ENCODE measurements at regions not wholly inside any gene's neighbourhood (a gene's known extent, or its start where the extent isn't known, plus 50 kb on each side); places are given as distances from the start of the nearest gene placed in this dataset.

DNA sequence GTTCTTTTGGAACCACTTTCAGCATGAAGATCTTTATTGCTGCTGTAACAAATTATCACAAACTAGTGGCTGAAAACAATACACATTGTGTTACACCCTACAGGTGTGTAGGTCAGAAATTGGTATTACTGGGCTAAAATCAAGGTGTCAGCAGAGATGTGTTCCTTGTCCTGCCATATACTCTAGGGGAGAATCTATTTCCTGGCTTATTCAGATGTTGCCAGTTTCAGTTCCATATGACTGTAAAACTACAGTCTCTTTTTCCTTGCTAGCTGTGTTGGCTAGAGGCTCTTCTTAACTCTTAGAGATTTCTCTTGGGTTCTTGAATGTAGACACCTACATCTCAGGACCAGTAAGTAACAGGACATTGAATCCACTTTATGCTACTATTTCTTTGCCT is 215.6 kb upstream of the PPFIA2 start:
- Histone ChIP-seq H3K27me3 (ENCODE audit: control insufficient read depth, insufficient read depth, low read length) (no peaks in the 10 kb centered on the region), H3K27ac (ENCODE audit: low read length) (no peak overlapping the region), H3K4me3 (ENCODE audit: low read length) (no peak overlapping the region), H3K36me3 (ENCODE audit: control insufficient read depth, insufficient read depth, low read length) (no peaks in the 10 kb centered on the region), H3K4me1 (ENCODE audit: control insufficient read depth, insufficient read depth, low read length) (no peaks in the 10 kb centered on the region), H3K9me3 (replicated peaks; ENCODE audit: control insufficient read depth, low read depth, low read length) (no peaks in the 10 kb centered on the region)
- DNase-seq, result no peak

DNA sequence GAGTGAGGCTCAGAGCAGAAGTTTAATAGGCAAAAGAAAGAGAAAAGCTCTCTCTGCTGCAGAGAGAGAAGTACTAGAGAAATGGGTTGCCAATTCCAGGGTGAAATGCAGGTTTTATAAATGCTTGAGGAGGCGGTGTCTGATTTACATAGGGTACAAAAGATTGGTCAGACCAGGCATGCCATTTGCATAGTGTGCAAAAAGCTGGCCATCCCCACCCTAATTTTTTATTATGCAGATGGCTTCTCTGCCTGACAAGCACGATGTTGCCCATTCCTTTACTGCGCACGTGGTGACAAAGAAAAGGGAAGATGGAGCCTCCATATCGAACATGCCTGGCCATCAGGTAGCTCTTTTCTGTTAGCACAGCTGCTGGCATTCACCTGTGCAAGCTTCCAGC is 209.3 kb upstream of the PPFIA2 start:
- Histone ChIP-seq H3K4me3 (ENCODE audit: low read length) (no peak overlapping the region), H3K27ac (ENCODE audit: low read length) (no peak overlapping the region), H3K36me3 (ENCODE audit: control insufficient read depth, insufficient read depth, low read length) (no peaks in the 10 kb centered on the region), H3K9me3 (replicated peaks; ENCODE audit: control insufficient read depth, low read depth, low read length) (no peaks in the 10 kb centered on the region), H3K4me1 (ENCODE audit: control insufficient read depth, insufficient read depth, low read length) (no peaks in the 10 kb centered on the region), H3K27me3 (ENCODE audit: control insufficient read depth, insufficient read depth, low read length) (no peaks in the 10 kb centered on the region)
- DNase-seq, result no peak
- 84% methylated on average over 5 of the region's 5 CpGs for WGBS (ENCODE audit: insufficient coverage)

DNA sequence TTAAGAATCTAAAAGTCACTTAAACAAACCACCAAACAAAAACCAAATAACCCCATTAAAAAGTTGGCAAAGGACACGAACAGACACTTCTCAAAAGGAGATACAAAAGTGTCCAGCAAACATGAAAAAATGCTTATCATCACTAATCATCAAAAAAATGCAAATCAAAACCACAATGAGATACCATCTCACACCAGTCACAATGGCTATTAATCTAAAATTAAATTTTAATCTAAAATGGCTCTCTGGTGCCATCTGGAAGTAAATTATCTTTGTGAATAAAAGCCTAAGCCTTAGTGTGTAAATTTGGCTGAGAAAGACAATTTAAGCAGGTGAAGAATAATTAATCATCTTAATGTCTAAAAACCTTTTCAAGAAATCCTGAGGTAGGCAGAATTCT is 204.5 kb upstream of the PPFIA2 start:
- Histone ChIP-seq H3K27ac (ENCODE audit: low read length) (no peak overlapping the region), H3K4me3 (ENCODE audit: low read length) (no peak overlapping the region), H3K9me3 (replicated peaks; ENCODE audit: control insufficient read depth, low read depth, low read length) (no peaks in the 10 kb centered on the region), H3K4me1 (ENCODE audit: control insufficient read depth, insufficient read depth, low read length) (no peaks in the 10 kb centered on the region), H3K27me3 (ENCODE audit: control insufficient read depth, insufficient read depth, low read length) (no peaks in the 10 kb centered on the region), H3K36me3 (ENCODE audit: control insufficient read depth, insufficient read depth, low read length) (no peaks in the 10 kb centered on the region)
- DNase-seq, result no peak
- no CpG with 5 or more reads among the region's 1 CpG for WGBS (ENCODE audit: insufficient coverage)

DNA sequence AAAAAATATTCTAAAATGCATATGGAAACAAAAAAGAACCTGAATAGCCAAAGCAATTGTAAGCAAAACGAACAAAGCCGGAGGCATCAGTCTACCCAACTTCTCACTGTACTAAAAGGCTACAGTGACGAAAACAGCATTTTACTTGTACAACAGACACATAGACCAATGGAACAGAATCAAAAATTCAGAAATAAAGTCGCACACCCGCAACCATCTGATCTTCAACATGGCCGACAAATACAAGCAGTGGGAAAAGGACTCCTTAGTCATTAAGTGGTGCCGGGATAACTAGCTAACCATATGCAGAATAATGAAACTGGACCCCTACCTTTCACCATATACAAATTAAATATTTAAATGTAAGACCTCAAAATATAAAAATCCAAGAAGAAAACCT is 203.9 kb upstream of the PPFIA2 start:
- Histone ChIP-seq H3K9me3 (replicated peaks; ENCODE audit: control insufficient read depth, low read depth, low read length) (no peaks in the 10 kb centered on the region), H3K27me3 (ENCODE audit: control insufficient read depth, insufficient read depth, low read length) (no peaks in the 10 kb centered on the region), H3K4me3 (ENCODE audit: low read length) (no peak overlapping the region), H3K4me1 (ENCODE audit: control insufficient read depth, insufficient read depth, low read length) (no peaks in the 10 kb centered on the region), H3K27ac (ENCODE audit: low read length) (no peak overlapping the region), H3K36me3 (ENCODE audit: control insufficient read depth, insufficient read depth, low read length) (no peaks in the 10 kb centered on the region)
- DNase-seq, result no peak
- 100% methylated on average over 2 of the region's 7 CpGs for WGBS (ENCODE audit: insufficient coverage)

DNA sequence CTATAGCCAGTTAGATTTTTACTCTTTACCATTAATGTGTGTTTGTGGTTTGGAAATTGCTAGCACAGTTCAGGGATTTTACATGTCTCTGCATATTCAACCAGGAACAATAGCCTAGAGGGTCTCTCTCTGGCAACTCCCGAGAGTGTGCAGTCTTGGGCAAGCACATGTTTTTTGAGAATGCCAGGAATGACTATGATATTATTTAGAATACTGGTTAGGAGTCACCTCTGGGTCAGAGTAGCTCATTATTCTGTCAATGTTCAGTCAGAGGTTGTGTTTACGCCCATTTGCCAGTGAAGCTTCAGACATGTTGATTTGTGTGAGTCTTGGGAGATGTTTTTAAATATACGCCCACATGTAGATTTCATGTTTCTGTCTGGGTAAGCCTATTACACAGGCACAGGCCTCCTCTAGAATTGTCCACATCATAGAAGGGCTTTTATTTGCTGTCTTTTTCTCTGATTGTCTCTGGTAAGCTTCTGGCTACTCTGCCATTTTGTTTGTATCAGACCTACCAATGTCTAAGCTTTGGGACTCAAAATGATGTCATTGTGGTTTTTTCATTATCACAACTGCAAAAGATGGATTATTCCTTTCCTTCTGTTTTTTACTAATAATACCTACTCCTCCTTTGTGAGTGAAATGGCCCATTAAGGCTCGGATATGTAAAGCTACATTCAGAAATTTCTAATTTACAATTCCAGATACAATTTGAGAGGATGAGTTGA is 203.1 kb upstream of the PPFIA2 start:
- Histone ChIP-seq H3K27me3 (ENCODE audit: control insufficient read depth, insufficient read depth, low read length) (no peaks in the 10 kb centered on the region), H3K36me3 (ENCODE audit: control insufficient read depth, insufficient read depth, low read length) (no peaks in the 10 kb centered on the region), H3K27ac (ENCODE audit: low read length) (no peak overlapping the region), H3K4me1 (ENCODE audit: control insufficient read depth, insufficient read depth, low read length) (no peaks in the 10 kb centered on the region), H3K9me3 (replicated peaks; ENCODE audit: control insufficient read depth, low read depth, low read length) (no peaks in the 10 kb centered on the region), H3K4me3 (ENCODE audit: low read length) (no peak overlapping the region)
- no CpG with 5 or more reads among the region's 4 CpGs for WGBS (ENCODE audit: insufficient coverage)
- no peak for DNase-seq

DNA sequence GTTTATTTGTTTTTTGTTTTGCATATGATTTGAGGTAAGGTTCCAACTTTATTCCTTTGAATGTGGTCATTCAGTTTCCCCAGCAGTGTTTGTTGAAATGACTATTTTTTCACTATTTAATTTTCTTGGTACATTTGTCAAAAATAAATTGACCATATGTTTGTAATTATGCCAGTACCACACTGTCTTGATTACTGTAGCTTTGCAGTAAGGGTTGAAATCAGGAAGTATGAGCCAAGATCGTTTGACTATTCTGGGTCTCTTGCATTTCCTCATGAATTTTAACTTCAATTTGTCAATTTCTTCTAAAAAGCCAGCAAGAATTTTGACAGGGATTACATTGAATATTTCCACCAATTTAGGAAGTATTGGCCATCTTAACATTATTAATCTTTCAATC is 199.3 kb upstream of the PPFIA2 start:
- Histone ChIP-seq H3K36me3 (ENCODE audit: control insufficient read depth, insufficient read depth, low read length) (no peaks in the 10 kb centered on the region), H3K4me3 (ENCODE audit: low read length) (no peak overlapping the region), H3K4me1 (ENCODE audit: control insufficient read depth, insufficient read depth, low read length) (no peaks in the 10 kb centered on the region), H3K27me3 (ENCODE audit: control insufficient read depth, insufficient read depth, low read length) (no peaks in the 10 kb centered on the region), H3K9me3 (replicated peaks; ENCODE audit: control insufficient read depth, low read depth, low read length) (no peaks in the 10 kb centered on the region), H3K27ac (ENCODE audit: low read length) (no peak overlapping the region)
- DNase-seq, result peak; percentile 1
- WGBS (ENCODE audit: insufficient coverage), result no CpG with 5 or more reads among the region's 1 CpG

DNA sequence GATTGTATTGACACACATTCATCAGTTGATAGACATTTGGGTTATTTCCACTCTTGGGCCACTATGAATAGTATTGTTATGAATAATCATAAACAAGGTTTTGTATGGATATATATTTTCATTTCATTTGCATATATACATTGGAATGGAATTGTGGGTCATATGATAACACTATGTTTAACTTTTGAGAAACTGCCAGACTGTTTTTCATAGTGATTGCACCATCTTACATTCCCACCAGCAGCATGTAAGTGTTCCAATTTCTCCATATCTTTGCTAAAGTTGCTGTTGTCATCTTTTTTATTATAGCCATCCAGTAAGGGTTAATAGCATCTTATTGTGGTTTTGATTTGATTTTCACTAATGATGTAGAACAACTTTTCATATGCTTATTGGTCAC is 198.5 kb upstream of the PPFIA2 start:
- DNase-seq, result no peak
- Histone ChIP-seq H3K4me3 (ENCODE audit: low read length) (no peak overlapping the region), H3K9me3 (replicated peaks; ENCODE audit: control insufficient read depth, low read depth, low read length) (no peaks in the 10 kb centered on the region), H3K27ac (ENCODE audit: low read length) (no peak overlapping the region), H3K4me1 (ENCODE audit: control insufficient read depth, insufficient read depth, low read length) (no peaks in the 10 kb centered on the region), H3K36me3 (ENCODE audit: control insufficient read depth, insufficient read depth, low read length) (no peaks in the 10 kb centered on the region), H3K27me3 (ENCODE audit: control insufficient read depth, insufficient read depth, low read length) (no peaks in the 10 kb centered on the region)

DNA sequence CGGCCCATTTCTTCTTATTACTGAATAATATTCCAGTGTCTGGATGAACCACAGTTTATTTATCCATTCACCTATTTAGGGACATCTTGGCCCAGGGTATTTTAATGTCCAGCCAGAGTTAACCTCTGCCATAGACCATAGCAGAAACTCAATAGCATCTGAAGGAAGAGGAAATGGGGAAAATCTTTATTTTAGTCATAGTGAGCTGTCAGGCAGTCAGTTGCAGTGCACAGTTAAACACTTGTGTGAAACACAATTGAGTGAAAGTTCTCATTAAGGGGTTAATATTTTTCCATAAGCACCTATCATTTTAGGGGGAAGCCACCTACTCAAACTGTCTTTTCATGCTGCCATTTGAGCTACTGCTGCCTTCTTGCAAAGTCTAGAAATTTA is 197.3 kb upstream of the PPFIA2 start:
- WGBS (ENCODE audit: insufficient coverage), result no CpG with 5 or more reads among the region's 1 CpG
- Histone ChIP-seq H3K36me3 (ENCODE audit: control insufficient read depth, insufficient read depth, low read length) (no peaks in the 10 kb centered on the region), H3K9me3 (replicated peaks; ENCODE audit: control insufficient read depth, low read depth, low read length) (no peaks in the 10 kb centered on the region), H3K27me3 (ENCODE audit: control insufficient read depth, insufficient read depth, low read length) (no peaks in the 10 kb centered on the region), H3K4me1 (ENCODE audit: control insufficient read depth, insufficient read depth, low read length) (no peaks in the 10 kb centered on the region), H3K27ac (ENCODE audit: low read length) (no peak overlapping the region), H3K4me3 (ENCODE audit: low read length) (no peak overlapping the region)
- DNase-seq, result no peak

DNA sequence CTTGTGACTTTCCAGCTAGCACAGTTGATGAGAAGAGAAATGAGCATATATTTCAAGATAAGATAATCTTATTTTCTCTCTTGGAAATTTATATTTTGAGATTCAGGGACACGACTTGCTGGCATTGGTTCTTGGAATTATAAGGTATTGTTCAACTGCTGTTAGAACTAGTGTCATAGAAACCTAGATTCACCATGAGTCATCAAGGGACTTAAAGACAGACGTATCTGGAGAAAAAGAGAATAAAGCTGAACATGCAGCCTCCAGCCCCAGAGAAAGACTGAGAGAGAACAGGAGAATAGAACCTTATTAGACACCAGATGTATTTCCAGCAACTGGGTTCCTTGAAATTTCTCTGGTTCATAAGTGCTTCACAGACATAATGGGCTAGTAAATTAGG is 194.4 kb upstream of the PPFIA2 start:
- H3K4me3 ChIP-seq (ENCODE audit: low read length), result no peak overlapping the region
- no peaks in the 10 kb centered on the region for H3K36me3 ChIP-seq (ENCODE audit: control insufficient read depth, insufficient read depth, low read length)
- WGBS (ENCODE audit: insufficient coverage), result no CpG with 5 or more reads among the region's 2 CpGs
- no peak overlapping the region for H3K27ac ChIP-seq (ENCODE audit: low read length)
- no peaks in the 10 kb centered on the region for H3K4me1 ChIP-seq (ENCODE audit: control insufficient read depth, insufficient read depth, low read length)
- no peak for DNase-seq
- H3K9me3 ChIP-seq (replicated peaks; ENCODE audit: control insufficient read depth, low read depth, low read length), result no peaks in the 10 kb centered on the region
- H3K27me3 ChIP-seq (ENCODE audit: control insufficient read depth, insufficient read depth, low read length), result no peaks in the 10 kb centered on the region

DNA sequence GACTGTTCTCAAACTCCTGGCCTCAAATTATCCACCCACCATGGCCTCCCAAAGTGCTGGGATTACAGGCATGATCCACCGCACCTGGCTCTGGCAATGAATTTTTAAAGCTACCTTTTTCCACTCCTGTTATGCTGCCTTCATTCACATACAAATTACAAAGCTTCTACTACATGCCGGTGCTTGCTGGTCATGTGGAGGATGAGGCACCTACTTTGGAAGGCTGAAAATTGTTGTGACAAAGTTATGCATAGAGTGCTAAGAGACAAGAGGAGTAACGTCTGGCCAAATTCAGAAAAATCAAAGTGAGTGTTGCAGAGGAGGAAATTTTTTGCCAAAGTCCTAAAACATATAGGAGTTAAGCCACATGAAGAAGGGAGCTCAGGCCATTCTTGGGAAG is 191.7 kb upstream of the PPFIA2 start:
- no peaks in the 10 kb centered on the region for H3K4me1 ChIP-seq (ENCODE audit: control insufficient read depth, insufficient read depth, low read length)
- H3K27ac ChIP-seq (ENCODE audit: low read length), result no peak overlapping the region
- no peak overlapping the region for H3K4me3 ChIP-seq (ENCODE audit: low read length)
- H3K36me3 ChIP-seq (ENCODE audit: control insufficient read depth, insufficient read depth, low read length), result no peaks in the 10 kb centered on the region
- 85% methylated on average over 2 of the region's 3 CpGs for WGBS (ENCODE audit: insufficient coverage)
- H3K27me3 ChIP-seq (ENCODE audit: control insufficient read depth, insufficient read depth, low read length), result no peaks in the 10 kb centered on the region
- H3K9me3 ChIP-seq (replicated peaks; ENCODE audit: control insufficient read depth, low read depth, low read length), result no peaks in the 10 kb centered on the region
- no peak for DNase-seq

DNA sequence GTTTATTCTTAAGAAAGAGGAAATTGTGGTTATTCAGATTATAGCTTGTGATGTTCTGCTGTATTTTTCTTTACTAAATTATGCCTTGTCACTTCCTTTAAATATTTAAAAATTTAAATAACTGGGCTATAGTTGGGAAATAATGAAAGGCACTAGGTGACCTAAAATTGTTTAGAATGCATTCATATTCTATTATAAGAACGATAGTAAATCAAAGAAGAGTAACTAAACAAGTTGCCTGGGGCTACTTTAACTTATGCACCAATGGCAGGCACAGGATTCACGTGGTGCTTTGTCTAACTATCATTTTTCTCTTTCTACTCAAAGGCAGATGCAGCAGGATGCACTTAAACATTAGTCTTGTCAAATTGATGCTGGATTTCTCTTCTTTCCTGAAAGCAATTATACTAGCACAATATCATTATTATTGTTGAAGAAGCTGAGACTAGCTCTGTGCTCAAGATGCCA is 190.7 kb upstream of the PPFIA2 start:
- Histone ChIP-seq H3K27ac (ENCODE audit: low read length) (no peak overlapping the region), H3K4me3 (ENCODE audit: low read length) (no peak overlapping the region), H3K27me3 (ENCODE audit: control insufficient read depth, insufficient read depth, low read length) (no peaks in the 10 kb centered on the region), H3K36me3 (ENCODE audit: control insufficient read depth, insufficient read depth, low read length) (no peaks in the 10 kb centered on the region), H3K4me1 (ENCODE audit: control insufficient read depth, insufficient read depth, low read length) (no peaks in the 10 kb centered on the region), H3K9me3 (replicated peaks; ENCODE audit: control insufficient read depth, low read depth, low read length) (no peaks in the 10 kb centered on the region)
- DNase-seq, result no peak
- WGBS (ENCODE audit: insufficient coverage), result no CpG with 5 or more reads among the region's 2 CpGs
